Esophagus squamous epithelium (tissue), 4 donors: ENCODE measurements at regions not wholly inside any gene's neighbourhood (a gene's known extent, or its start where the extent isn't known, plus 50 kb on each side); places are given as distances from the start of the nearest gene placed in this dataset.

Experiments
- POLR2A ChIP-seq, 4 donors: fragments of 450-650 bp; IDR thresholded peaks; one replicate each; pipeline ENCODE4 v1.6.1; 2017; ENCODE audit warnings: antibody characterized with exemption in 4 of 4, mild to moderate bottlenecking in 4 of 4, moderate library complexity in 3 of 4
- TF ChIP-seq, protein P1 (sequence below), 6 experiments: fragments of 450-650 bp in 4 of 6; fragments of 200-600 bp in 2 of 6; sonication (generic) in 2 of 6; IDR thresholded peaks; one replicate each; pipeline ENCODE4 v1.5.1; 2016 to 2019; ENCODE audit warnings: antibody characterized with exemption in 6 of 6, mild to moderate bottlenecking in 4 of 6, moderate library complexity in 4 of 6

DNA sequence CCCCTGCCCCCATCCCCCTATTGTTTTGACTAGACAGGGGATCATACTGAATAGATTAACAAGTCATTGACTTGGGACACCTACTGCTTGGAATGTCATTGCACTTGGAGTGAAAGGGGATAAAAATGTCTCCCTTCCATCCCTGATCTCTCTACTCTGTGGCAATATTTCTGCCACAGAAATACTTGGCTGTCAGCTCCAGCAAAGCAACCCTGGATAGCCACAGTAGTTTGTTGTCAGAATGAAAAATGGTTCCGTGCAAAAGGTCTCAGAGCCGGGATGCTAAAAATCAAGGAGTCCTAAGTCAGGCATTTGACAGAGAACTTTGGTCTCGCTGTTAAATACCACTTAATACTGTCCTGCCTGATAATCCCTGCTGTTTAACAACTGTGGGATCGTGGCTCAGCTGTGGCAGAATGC lies 722.0 kb upstream of the SOX9 start:
- no peak for TF ChIP-seq POLR2A (IDR thresholded peaks at IDR 0.05)
- TF ChIP-seq, protein P1, sequence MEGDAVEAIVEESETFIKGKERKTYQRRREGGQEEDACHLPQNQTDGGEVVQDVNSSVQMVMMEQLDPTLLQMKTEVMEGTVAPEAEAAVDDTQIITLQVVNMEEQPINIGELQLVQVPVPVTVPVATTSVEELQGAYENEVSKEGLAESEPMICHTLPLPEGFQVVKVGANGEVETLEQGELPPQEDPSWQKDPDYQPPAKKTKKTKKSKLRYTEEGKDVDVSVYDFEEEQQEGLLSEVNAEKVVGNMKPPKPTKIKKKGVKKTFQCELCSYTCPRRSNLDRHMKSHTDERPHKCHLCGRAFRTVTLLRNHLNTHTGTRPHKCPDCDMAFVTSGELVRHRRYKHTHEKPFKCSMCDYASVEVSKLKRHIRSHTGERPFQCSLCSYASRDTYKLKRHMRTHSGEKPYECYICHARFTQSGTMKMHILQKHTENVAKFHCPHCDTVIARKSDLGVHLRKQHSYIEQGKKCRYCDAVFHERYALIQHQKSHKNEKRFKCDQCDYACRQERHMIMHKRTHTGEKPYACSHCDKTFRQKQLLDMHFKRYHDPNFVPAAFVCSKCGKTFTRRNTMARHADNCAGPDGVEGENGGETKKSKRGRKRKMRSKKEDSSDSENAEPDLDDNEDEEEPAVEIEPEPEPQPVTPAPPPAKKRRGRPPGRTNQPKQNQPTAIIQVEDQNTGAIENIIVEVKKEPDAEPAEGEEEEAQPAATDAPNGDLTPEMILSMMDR (IDR thresholded peaks at IDR 0.05), result no peak
